KOPT-K1 (cell line): ENCODE measurements at regions not wholly inside any gene's neighbourhood (a gene's known extent, or its start where the extent isn't known, plus 50 kb on each side); places are given as distances from the start of the nearest gene placed in this dataset.

Source experiments
- H3K27ac ChIP-seq: fragments of 200-600 bp; sonication (generic); 2 replicates; pipeline ENCODE4 v1.5.1; 2016; ENCODE audit warnings: antibody characterized with exemption, mild to moderate bottlenecking, low read depth, low read length; ENCODE audit not compliant: poor library complexity, severe bottlenecking
- H3K36me3 ChIP-seq: fragments of 200-600 bp; sonication (generic); 2 replicates; pipeline ENCODE4 v1.5.1; 2017; ENCODE audit warnings: antibody characterized with exemption, mild to moderate bottlenecking, low read length, moderate library complexity; ENCODE audit not compliant: insufficient read depth
- H3K9me3 ChIP-seq: fragments of 200-600 bp; sonication (generic); 2 replicates; pipeline ENCODE4 v1.5.1; 2017; ENCODE audit warnings: antibody characterized with exemption, low read length, mild to moderate bottlenecking; ENCODE audit not compliant: insufficient read depth, poor library complexity, severe bottlenecking

DNA sequence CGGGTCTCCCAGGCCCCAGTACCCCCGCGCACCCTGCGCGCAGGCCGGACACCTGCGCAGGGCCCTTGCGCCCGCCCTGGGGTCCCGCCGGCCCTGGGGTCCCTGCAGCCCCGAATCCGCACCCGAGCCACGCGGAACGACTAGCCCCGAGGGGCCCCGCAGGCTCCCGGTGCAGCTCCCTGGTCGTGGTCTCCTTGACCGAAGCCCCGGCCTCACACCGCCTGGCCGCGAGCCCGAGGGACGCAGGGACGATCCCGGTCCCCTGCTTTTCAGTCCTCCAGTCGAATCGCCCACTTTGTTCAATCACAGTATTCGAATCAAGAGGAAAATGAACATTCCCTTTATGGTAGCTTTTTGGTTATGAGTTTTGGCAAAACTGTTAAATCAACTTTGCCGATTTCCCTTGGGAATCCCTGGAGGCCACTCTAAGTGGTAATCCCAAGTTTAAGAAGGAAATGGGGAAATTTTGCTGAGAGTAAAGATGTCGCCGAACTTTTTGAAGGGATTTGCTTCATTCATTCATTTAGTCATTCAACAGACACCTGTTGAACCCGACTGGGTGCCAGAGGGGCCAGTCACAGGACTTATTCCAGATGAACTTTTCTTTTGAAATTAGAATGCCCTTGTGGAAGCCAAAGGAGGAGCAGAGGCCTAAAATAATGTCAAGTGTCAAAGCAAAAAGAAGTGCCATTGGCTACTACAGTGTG is 75.0 kb downstream of the ZIC5 start:
- no peaks in the 10 kb centered on the region for H3K36me3 ChIP-seq
- H3K9me3 ChIP-seq = no peaks in the 10 kb centered on the region
- H3K27ac ChIP-seq = no peak overlapping the region

DNA sequence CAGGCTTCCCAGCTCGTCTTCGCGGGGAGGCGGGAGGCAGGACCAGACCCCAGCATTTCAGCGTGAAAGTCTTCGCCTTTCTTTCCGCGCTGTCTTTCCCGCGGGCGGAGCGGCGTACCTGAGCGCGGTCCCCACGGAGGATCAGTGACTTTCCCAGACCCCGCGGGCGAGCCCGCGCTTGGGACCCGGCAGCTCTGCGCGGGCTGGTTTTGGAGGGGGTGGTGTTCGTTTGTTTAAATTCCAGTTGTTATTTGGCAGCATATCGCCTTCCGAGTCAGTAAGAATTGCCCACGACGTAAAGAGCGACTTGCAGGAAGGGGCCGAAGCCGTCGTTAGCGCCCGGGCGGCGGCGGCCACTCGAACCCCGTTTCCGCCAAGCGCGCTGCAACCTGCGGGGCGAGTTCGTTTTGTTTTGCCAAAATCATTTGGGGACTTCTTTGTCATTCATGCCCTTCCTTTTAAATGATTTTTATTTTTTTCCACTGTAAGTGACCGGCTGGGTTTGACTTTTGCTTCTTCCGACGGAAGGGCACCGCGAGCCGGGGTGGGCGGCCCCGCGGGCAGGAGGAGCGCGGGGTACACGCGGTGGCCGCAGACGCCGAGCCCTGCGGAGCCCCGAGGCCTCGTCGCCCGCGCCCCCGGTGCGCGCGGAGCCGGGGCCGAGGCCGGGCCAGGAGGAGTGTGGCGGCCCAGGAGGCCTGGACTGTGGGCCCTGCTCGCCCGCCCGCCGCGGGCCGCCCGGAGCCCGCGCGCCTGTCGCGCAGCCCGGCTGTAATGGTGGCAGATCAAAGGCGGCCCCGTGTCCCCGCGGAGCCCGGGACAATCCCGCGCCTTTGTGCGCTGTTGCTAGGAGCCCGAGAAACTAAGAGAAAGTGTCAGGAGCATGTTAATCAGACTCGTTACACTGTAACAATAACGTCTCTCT is 75.9 kb downstream of the ZIC5 start:
- Histone ChIP-seq H3K9me3 (no peaks in the 10 kb centered on the region), H3K27ac (no peak overlapping the region), H3K36me3 (no peaks in the 10 kb centered on the region)

DNA sequence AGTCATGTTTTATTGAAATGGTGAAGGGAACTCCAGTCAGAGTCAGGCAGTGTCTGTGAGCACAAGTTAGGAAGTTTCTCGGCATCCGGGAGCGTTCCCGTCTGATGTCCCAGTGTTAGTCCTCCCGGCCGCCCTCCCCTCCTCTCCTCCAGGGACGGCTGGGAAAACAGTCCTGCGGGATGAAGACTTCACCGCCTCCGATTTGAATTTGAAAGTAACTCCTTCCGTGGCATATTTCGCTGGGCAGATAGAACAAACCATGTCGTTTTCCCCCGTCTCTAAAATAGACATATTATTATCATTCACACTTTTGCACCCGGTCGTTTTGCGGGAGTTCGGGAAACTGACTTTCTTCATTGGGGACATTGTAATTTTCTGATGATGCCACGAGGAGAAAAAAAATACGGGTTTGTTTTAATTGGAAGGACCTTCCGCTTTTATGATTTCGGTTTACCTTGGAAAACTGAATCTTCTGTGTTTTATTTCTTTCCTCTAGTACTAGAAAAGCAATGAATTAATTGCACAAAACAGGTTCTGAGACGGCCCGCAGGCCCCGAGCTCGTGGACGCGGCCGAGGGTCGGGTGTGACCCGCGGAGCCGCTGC is 76.6 kb downstream of the ZIC5 start:
- Histone ChIP-seq H3K36me3 (no peaks in the 10 kb centered on the region), H3K27ac (no peak overlapping the region), H3K9me3 (no peaks in the 10 kb centered on the region)

DNA sequence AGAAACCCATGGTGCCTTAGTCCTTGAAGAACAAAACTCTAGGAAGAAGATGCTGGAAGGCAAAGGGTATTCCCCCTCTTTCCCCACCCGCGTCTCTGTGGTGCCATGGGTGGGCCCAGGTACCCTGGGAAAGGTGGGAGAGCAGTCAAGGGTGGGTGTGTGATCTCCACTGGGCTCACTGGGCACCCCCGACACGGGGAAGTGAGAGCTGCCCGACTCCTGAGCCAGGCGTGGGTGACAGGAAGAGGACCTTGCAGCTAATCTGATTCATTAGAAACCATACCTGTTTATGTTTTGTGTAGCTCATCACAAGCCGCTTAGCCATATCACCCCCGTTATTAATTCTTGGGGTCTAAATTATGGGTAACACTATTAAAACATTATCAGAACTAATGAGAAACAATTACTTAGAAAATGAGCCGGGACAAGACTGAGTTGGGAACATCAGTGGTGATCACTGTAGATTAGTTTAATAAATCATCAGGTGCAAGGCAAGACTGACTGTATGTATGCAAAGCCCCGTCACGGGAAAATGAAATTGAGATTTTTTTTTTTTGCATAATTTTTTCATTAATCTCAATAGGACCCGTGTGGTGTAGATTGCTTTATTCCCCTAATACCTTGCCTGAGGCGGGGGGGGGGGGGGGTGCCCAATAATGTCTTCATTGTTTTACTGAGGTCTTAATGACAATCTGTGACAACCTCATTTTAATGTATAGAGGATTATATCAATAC is 77.3 kb downstream of the ZIC5 start:
- H3K27ac ChIP-seq = no peak overlapping the region
- H3K9me3 ChIP-seq = no peaks in the 10 kb centered on the region
- H3K36me3 ChIP-seq = no peaks in the 10 kb centered on the region

DNA sequence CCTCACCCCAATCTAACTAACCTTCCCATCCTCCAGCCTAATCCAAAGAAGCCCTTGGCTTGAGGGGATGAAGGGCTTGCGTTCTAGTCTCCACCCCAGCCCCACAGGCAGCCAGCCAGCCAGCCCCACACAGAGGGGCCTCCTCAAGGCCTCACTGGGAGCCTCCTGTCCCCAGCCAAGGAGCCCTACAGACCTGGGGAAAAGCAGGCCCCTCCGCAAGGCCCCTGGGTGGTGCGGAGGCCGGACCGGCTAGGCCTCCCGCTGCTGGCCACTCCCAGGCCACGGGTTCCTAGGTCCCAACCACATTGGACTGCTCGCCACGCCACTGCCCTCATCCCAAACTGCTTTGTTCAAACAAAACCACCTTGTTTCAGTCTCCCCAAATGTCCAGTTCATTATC is 78.0 kb downstream of the ZIC5 start:
- no peak overlapping the region for H3K27ac ChIP-seq
- no peaks in the 10 kb centered on the region for H3K36me3 ChIP-seq
- no peaks in the 10 kb centered on the region for H3K9me3 ChIP-seq

DNA sequence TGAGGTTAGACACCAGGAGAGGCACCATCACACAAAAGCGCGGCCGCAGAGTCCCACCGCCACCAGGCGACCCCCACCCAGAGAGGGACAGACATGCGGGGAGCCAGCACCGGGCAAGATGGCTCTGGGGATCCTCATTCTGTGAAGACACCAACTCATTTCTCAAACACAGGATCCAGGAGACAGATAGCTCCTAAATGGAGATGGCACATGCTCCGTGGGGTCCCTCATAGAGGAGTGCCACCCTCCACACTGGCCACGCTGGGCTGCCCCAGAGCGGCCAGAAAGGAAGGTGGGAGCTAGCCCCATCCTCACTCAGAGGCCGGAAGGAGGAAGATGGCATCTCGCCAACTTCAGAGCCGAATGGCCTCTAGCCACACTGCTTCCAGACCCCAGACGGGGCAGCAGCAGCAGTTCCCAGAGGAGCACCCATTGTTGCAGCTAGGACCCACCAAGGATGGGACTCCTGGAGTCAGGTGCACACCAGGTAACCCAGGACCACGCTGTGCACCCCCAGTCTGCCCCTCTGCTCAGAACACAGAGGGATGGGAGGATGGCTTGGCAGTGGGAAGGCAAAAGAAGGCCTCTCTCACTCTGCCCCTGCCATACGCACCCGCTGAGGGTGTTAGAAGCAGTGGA is 78.6 kb downstream of the ZIC5 start:
- H3K27ac ChIP-seq = no peak overlapping the region
- no peaks in the 10 kb centered on the region for H3K36me3 ChIP-seq
- no peaks in the 10 kb centered on the region for H3K9me3 ChIP-seq

DNA sequence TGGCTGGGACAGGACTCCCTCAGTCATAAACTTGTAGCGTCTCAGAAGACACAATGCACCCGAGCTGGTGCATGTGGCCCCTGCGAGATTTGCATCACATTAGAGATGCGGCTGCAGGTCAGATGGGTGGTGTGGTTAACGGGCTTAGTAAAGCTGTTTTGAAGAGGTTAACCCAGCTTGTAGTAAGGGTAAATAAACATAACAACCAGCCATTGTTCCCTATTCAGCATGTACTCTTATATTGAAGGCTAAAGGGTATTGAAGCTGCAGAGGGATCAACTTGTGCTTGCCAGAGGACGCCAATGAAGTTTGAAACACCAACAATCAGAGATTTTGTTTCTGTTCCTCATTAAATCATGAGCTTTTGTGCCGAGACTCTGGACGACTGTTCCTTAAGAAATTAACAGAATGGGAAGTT is 79.4 kb downstream of the ZIC5 start:
- no peaks in the 10 kb centered on the region for H3K9me3 ChIP-seq
- no peak overlapping the region for H3K27ac ChIP-seq
- no peaks in the 10 kb centered on the region for H3K36me3 ChIP-seq

DNA sequence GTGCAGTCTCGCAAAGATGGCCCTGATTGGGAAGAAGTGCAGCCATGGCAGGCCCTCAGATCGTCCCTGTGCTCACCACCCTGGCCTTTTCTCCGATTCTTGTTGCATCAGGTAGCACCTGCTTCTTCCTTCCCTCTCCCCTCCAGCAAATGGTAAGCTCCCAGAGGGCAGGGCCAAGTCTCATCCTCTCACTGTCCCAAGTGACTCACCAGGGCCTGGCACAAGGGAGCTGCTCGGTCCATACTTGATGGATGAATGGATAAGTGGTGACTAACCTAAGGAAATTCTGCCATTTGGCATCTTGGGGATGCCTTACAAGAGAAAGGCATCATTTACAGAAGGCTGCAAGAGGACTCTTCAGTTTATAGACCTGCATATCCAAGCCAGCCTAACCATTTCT is 84.9 kb downstream of the ZIC5 start:
- H3K36me3 ChIP-seq = no peaks in the 10 kb centered on the region
- H3K9me3 ChIP-seq = no peaks in the 10 kb centered on the region
- no peak overlapping the region for H3K27ac ChIP-seq

DNA sequence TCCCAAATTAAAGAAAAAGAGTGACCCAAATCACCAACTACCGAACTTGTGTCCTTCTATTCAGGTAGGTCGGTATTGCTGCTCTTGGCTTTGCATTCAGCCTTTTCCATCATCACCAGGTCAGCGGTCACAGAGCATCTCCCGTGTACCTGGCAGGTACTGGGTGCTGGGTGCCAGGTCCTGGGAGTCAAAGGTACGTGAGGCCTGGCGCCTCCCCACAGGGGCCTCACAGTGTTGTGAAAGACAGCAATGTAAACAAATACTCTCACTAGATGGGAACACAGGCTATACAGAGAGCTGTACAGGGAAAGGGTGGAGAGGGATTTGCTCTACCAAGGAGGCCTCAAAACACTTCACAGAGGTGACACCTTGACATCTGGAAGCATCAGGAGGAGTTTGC is 86.7 kb downstream of the ZIC5 start:
- H3K36me3 ChIP-seq = no peaks in the 10 kb centered on the region
- H3K9me3 ChIP-seq = no peaks in the 10 kb centered on the region
- H3K27ac ChIP-seq = no peak overlapping the region

DNA sequence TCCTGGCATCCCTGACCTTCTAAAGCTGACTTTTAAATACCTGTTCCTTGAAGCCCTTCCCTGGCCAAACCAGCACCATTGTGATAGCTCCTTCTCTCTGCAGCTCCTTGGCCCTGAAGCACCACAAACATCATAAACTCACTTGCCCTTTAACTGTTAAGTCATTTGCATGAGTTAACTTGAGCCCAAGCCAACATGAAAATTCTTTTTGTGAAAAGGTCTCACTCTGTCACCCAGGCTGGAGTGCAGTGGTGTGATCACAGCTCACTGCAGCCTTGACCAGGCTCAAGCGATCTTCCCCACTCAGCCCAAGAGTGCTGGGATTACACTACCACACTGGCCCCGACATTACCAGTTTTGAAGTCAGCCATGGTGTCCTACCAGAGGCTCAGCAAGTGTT is 87.8 kb downstream of the ZIC5 start:
- Histone ChIP-seq H3K27ac (no peak overlapping the region), H3K9me3 (no peaks in the 10 kb centered on the region), H3K36me3 (no peaks in the 10 kb centered on the region)

DNA sequence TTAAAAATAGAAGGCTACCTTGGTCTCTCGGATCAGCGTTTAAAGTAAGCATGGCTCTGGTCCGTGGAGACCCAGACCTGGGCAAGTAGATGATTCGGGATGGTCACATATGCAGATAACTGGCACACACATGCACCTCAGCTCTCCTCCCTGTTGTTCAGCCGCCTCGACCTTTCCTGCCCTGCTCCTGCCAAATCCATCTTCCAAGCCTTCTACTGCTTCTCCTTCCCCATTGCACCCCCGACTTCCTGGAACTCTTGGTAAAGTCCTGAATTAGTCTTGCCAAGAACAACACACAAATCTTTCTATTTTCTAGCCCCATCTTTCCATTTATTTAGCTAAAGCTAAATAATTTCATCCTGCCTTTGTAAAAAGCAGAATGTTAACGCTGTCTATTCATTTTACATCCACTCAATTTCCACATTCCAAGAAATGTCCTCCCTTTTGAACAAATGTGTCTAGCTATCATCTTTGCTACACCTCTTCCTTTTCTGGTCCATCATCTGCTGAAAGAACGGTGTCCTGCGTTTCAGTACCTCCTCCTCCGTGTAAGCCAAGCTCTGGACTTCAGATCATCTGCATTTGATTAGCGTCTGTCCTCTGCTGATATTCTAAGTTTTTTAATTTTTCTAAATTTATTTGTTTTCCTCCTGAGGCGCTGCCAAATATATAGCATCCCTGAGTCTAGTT is 92.5 kb downstream of the ZIC5 start:
- Histone ChIP-seq H3K36me3 (no peaks in the 10 kb centered on the region), H3K27ac (no peak overlapping the region), H3K9me3 (no peaks in the 10 kb centered on the region)

DNA sequence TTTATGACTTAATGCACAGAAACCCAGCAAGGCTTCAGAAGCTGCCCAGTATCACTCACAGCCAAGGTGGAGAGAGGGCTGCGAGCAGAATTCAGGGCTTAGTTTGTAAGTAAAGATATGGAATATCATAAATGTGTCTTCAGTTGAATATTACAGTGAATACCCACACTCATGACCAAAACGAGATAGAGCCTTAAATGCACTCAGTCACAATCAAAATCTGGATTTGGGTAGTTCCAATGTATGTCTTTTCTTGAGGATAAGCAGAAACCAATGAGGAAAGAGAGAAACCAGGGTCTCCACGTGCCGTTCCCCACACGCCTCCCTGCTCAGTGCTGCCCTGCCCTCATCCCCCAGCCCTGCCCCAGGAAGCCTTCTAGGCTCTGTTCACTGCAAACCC is 94.9 kb downstream of the ZIC5 start:
- H3K27ac ChIP-seq = no peak overlapping the region
- no peaks in the 10 kb centered on the region for H3K9me3 ChIP-seq
- no peaks in the 10 kb centered on the region for H3K36me3 ChIP-seq

DNA sequence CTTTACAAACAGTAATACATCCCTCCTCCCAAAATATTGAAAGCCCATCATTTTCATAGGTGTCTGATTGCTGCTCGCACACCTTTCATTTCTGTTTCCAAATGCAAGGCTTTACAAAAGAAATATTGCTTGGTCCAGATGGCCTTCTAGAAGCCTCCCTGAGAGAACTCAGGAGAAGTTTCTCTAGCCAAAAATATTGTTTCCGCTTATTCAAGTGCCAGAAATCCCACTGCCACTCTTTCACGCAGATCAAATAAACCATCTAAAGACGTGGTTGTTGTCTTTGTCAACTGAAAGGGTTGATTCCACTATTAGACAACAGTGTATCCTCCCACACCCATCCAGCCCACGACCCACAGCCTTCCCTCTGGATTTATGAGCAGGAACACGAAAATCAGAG is 96.2 kb downstream of the ZIC5 start:
- Histone ChIP-seq H3K27ac (no peak overlapping the region), H3K9me3 (no peaks in the 10 kb centered on the region), H3K36me3 (no peaks in the 10 kb centered on the region)

DNA sequence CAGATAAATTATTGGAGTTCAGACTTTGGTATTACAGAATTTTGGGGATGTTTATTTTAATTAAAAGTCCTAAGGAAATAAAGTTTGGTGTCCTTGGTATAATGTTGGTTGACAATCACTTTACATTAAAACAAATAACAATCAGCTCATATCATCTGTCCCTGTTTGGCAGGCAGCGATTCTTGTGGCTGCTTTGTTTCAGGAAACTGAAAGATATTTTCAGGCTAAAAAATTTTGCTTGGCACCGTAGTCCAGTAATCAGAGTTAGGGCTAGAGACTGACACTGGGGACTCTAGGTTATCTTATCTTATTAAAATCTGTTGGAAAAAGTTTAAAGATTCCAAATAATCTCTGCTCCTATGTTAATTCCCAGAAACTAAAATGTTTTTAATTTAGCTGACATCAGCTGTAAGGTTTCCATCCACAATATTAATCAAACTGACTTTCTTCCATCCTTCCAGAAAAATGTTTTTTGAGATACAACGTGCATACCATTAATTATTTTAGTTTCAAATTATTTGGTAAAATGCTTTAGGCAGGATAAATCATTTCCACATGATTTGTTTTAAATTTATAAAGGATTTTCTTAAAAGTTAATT is 97.6 kb downstream of the ZIC5 start:
- no peak overlapping the region for H3K27ac ChIP-seq
- no peaks in the 10 kb centered on the region for H3K36me3 ChIP-seq
- no peaks in the 10 kb centered on the region for H3K9me3 ChIP-seq
